Ascending aorta (tissue), 2 donors: ENCODE measurements at regions not wholly inside any gene's neighbourhood (a gene's known extent, or its start where the extent isn't known, plus 50 kb on each side); places are given as distances from the start of the nearest gene placed in this dataset.
"Not testable (repeated sequence)": the region's sequence is repeated elsewhere in the genome, so short reads cannot be mapped to it uniquely, and the experiment has no call there.

Source experiments
- DNase-seq, 2 donors: peaks; one replicate each; pipeline ENCODE4 v3.0.0-alpha.2; 2019; ENCODE audit warnings: low spot score in 2 of 2
- H3K27ac ChIP-seq, 2 donors: fragments of 200-600 bp; sonication (generic); one replicate each; pipeline ENCODE4 v1.5.1; 2016 to 2017; ENCODE audit warnings: mild to moderate bottlenecking in 1 of 2
- H3K27me3 ChIP-seq: fragments of 200-600 bp; sonication (generic); one replicate; pipeline ENCODE4 v1.5.1; 2017
- H3K36me3 ChIP-seq, 2 donors: fragments of 200-600 bp; sonication (generic); one replicate each; pipeline ENCODE4 v1.5.1; 2016
- H3K4me1 ChIP-seq, 2 donors: fragments of 200-600 bp; sonication (generic); one replicate each; pipeline ENCODE4 v1.5.1; 2016 to 2017; ENCODE audit warnings: mild to moderate bottlenecking in 1 of 2
- H3K4me3 ChIP-seq, 2 donors: fragments of 200-600 bp; sonication (generic); one replicate each; pipeline ENCODE4 v1.5.1; 2016 to 2017; ENCODE audit warnings: mild to moderate bottlenecking in 1 of 2
- H3K9me3 ChIP-seq, 2 donors: fragments of 200-600 bp; sonication (generic); one replicate each; pipeline ENCODE4 v1.5.1; 2016
- intact Hi-C: fragments of 100-400 bp; cut with DNase I; formaldehyde crosslinking; loops from one replicate; pipeline ENCODE4 v1.15.1; 2023
- TF ChIP-seq, protein P1 (sequence below), 3 experiments: fragments of 200-600 bp in 2 of 3; fragments of 450-650 bp in 1 of 3; sonication (generic) in 2 of 3; IDR thresholded peaks; one replicate each; pipeline ENCODE4 v1.5.1; 2016 to 2019; ENCODE audit warnings: antibody characterized with exemption in 3 of 3, mild to moderate bottlenecking in 1 of 3, moderate library complexity in 1 of 3

DNA sequence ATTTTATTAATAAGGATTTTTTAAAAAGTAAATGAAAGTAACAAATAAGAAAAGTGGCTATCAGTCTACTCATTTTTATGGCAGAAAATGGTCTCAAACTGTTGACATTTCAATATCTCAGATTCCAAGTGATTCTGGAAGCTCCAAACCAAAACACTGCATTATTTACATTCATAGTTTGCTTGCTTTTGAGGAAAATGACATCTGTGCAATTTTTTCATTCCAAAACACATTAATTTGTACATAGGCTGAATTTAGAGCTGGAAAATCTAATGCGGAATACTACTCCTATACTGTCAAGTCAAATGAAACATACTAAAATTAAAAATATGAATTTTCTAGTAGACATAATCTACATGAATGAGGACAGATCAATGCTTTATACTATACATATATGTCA is 1047.6 kb downstream of the CDH9 start:
- TF ChIP-seq, protein P1, sequence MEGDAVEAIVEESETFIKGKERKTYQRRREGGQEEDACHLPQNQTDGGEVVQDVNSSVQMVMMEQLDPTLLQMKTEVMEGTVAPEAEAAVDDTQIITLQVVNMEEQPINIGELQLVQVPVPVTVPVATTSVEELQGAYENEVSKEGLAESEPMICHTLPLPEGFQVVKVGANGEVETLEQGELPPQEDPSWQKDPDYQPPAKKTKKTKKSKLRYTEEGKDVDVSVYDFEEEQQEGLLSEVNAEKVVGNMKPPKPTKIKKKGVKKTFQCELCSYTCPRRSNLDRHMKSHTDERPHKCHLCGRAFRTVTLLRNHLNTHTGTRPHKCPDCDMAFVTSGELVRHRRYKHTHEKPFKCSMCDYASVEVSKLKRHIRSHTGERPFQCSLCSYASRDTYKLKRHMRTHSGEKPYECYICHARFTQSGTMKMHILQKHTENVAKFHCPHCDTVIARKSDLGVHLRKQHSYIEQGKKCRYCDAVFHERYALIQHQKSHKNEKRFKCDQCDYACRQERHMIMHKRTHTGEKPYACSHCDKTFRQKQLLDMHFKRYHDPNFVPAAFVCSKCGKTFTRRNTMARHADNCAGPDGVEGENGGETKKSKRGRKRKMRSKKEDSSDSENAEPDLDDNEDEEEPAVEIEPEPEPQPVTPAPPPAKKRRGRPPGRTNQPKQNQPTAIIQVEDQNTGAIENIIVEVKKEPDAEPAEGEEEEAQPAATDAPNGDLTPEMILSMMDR (IDR thresholded peaks at IDR 0.05) = no peak
- no peak for DNase-seq
- no peaks in the 10 kb centered on the region for H3K36me3 ChIP-seq
- H3K27me3 ChIP-seq = no peaks in the 10 kb centered on the region
- no peak overlapping the region for H3K4me3 ChIP-seq
- H3K27ac ChIP-seq = no peak overlapping the region
- H3K4me1 ChIP-seq = no peaks in the 10 kb centered on the region
- intact Hi-C loops = no loop called here
- H3K9me3 ChIP-seq = no peaks in the 10 kb centered on the region

DNA sequence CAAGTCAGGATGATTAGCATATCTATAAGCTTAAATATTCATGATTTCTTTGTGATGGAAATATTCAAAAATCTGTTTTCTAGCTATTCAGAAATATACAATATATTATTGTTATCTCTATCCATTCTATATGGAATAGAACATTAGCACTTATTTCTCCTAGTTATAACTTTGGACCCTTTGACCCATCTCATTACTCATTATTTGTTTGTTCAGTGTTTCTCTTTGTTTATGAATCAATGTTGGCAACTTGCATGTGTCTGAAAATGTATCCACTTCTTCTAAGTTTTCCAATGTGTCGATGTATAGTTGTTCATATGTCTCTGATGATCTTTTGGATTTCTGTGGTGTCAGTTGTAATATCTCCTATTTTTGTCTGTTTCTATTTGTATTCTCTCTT is 1059.3 kb downstream of the CDH9 start:
- Histone ChIP-seq H3K36me3 (no peaks in the 10 kb centered on the region), H3K4me1 (no peaks in the 10 kb centered on the region), H3K27me3 (no peaks in the 10 kb centered on the region), H3K4me3 (no peak overlapping the region), H3K27ac (no peak overlapping the region), H3K9me3 (no peaks in the 10 kb centered on the region)
- DNase-seq = no peak
- TF ChIP-seq, protein P1 (IDR thresholded peaks at IDR 0.05) = no peak
- intact Hi-C loops = no loop called here

DNA sequence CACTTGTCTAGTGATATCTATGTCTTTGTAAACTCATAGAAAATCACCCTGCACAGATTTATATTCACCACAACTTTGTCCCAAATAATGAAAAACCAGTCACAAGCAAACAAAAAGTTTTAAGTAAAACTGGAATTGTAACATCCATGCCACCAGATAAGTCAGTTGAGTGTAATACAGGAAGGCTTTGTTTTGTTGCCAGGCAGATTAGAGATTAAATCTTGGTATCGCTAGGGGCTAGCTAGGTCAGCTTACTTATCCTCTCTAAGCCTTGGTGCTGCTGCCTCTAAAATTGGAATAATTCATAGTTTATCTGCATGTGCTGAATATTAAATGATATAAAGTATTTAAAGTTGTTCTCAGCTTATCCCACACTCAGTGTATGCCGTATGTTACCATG is 1062.5 kb downstream of the CDH9 start:
- TF ChIP-seq, protein P1 (IDR thresholded peaks at IDR 0.05) = no peak
- DNase-seq = no peak
- Histone ChIP-seq H3K9me3 (no peaks in the 10 kb centered on the region), H3K27me3 (no peaks in the 10 kb centered on the region), H3K4me1 (no peaks in the 10 kb centered on the region), H3K27ac (no peak overlapping the region), H3K36me3 (no peaks in the 10 kb centered on the region), H3K4me3 (no peak overlapping the region)
- intact Hi-C loops = no loop called here

DNA sequence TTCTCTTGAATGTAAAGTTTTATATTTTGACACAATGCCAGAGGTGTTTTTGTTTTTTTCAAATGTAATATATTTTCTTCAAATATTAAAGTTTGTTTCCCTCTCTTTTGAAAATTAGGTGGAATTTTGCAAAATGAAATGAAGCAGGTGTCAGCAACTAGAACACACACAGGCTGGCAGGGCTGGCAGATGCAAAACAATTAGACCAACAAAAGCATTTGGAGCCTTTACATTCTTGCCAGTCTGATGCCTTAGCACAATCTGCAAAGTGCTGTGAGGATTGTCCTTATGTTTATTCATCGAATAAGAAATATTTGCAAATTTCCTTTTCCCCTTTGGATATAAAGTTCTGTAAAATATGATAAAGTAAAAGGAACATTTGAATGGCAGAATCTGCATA is 1063.9 kb downstream of the CDH9 start:
- Histone ChIP-seq H3K4me3 (no peak overlapping the region), H3K27ac (no peak overlapping the region), H3K27me3 (no peaks in the 10 kb centered on the region), H3K9me3 (no peaks in the 10 kb centered on the region), H3K4me1 (no peaks in the 10 kb centered on the region), H3K36me3 (no peaks in the 10 kb centered on the region)
- no peak for DNase-seq
- TF ChIP-seq, protein P1 (IDR thresholded peaks at IDR 0.05) = no peak
- intact Hi-C loops = no loop called here

DNA sequence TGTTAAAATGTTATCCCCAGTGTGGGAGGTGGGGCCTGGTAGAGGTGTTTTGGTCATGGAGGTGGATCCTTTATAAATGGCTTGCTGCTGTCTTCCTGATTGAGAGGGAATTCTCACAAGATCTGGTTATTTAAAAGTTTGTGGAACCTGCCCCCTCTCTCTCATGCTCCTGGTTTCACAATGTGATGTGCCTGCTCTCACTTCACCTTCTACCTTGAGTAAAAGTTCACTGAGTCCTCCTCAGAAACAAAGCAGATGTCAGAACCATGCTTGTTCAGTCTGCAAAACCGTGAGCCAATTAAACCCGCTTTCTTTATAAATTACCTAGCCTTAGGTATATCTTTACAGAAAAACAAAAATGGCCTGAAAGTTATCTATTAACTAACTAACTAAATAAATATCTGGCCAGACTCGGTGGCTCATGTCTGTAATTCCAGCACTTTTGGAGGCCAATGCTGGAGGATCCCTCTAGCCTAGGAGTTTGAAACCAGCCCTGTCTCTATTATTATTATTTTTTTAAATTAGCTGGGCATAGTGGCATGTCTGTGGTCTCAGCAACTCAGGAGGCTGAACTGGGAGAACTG is 1067.4 kb downstream of the CDH9 start:
- Histone ChIP-seq H3K27me3 (no peaks in the 10 kb centered on the region), H3K4me3 (no peak overlapping the region), H3K27ac (no peak overlapping the region), H3K4me1 (no peaks in the 10 kb centered on the region), H3K9me3 (no peaks in the 10 kb centered on the region), H3K36me3 (no peaks in the 10 kb centered on the region)
- DNase-seq = no peak
- TF ChIP-seq, protein P1 (IDR thresholded peaks at IDR 0.05) = no peak
- intact Hi-C loops = no loop called here

DNA sequence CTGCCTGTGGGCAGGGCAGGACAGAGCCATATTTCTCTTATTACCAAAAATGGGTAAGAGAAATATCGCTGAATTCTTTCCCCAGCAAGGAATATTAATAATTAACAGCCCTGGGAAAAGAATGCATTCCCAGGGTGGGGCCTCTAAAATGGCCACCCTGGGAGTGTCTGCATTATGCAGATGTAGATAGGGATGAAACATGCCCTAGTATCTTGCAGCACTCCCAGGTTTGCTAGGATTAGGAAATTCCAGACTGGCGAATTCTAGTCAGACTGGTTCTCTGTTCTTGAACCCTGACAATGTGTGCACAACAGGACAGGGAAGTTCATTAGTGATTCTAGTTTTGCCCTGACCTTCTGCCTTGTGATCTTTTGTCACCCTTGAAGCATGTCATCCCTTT is 1069.3 kb downstream of the CDH9 start:
- intact Hi-C loops, H3K27me3 ChIP-seq, DNase-seq: not testable (repeated sequence)

More for the DNA sequence above, 1069.3 kb downstream of the CDH9 start:
- not testable (repeated sequence) for H3K36me3 ChIP-seq, H3K9me3 ChIP-seq, H3K27ac ChIP-seq, H3K4me1 ChIP-seq, H3K4me3 ChIP-seq
